ENCODE measurements at regions not wholly inside any gene's neighbourhood (a gene's known extent, or its start where the extent isn't known, plus 50 kb on each side); places are given as distances from the start of the nearest gene placed in this dataset.

- H3K4me3 ChIP-seq: no peak overlapping the region
- H3K27me3 Mint-ChIP-seq (ENCODE audit: insufficient read depth, low read depth, poor library complexity): peaks cover 13% of the 10 kb centered on the region
- no peak for ATAC-seq
These were observed 100.8 kb upstream of the SYT13 start for GRCh38 chr11:45386972-45387371.

More at GRCh38 chr11:45386972-45387371, 100.8 kb upstream of the SYT13 start:
- H3F3A ChIP-seq (replicated peaks; ENCODE audit: low read depth): no peaks in the 10 kb centered on the region
- no peaks in the 10 kb centered on the region for H3K4me1 ChIP-seq (ENCODE audit: insufficient read depth)
- no peaks in the 10 kb centered on the region for H3K36me3 Mint-ChIP-seq (ENCODE audit: low read depth)
- H2AFZ ChIP-seq: no peak overlapping the region
- no peaks in the 10 kb centered on the region for H3K79me2 ChIP-seq (replicated peaks; ENCODE audit: insufficient read depth)
- H3K27ac Mint-ChIP-seq: no peak overlapping the region
- no peak overlapping the region for H3K4me3 Mint-ChIP-seq
- peaks cover 11% of the 10 kb centered on the region for H3K4me1 Mint-ChIP-seq
- no peak for DNase-seq (ENCODE audit: low spot score)
- no peaks in the 10 kb centered on the region for H3K9me2 ChIP-seq (ENCODE audit: insufficient read depth)
- no peaks in the 10 kb centered on the region for H3K9me3 Mint-ChIP-seq
- H3K4me2 ChIP-seq: no peak overlapping the region
- TF ChIP-seq ETS1 (IDR thresholded peaks at IDR 0.05) (no peak), REST (IDR thresholded peaks at IDR 0.05; ENCODE audit: unreplicated experiment) (no peak), STAT1 (IDR thresholded peaks at IDR 0.05; ENCODE audit: unreplicated experiment) (no peak), EZH2 (IDR thresholded peaks at IDR 0.05; ENCODE audit: low read depth, unreplicated experiment) (no peak), EZH2phosphoT487 (IDR thresholded peaks at IDR 0.05; ENCODE audit: unreplicated experiment) (no peak), POLR2AphosphoS5 (IDR thresholded peaks at IDR 0.05; ENCODE audit: low read depth) (no peak), CTCF (conservative IDR thresholded peaks at IDR 0.05; ENCODE audit: low read depth in 2 of 2) (no peak), CREB1 (CRISPR knock-in tag; IDR thresholded peaks at IDR 0.05; ENCODE audit: low read depth) (no peak), NANOG (IDR thresholded peaks at IDR 0.05; ENCODE audit: borderline replicate concordance) (no peak), ZNF114 (CRISPR knock-in tag; IDR thresholded peaks at IDR 0.05) (no peak), ZNF331 (CRISPR knock-in tag; IDR thresholded peaks at IDR 0.05; ENCODE audit: low read depth) (no peak), JUNB (IDR thresholded peaks at IDR 0.05; ENCODE audit: unreplicated experiment) (no peak), ZNF462 (CRISPR knock-in tag; IDR thresholded peaks at IDR 0.05) (no peak)
- no peak overlapping the region for H3K27ac ChIP-seq (ENCODE audit: low read depth)
- H4K20me1 ChIP-seq (replicated peaks; ENCODE audit: insufficient read depth): no peaks in the 10 kb centered on the region
- no peaks in the 10 kb centered on the region for H3K27me3 ChIP-seq (ENCODE audit: insufficient read depth)
- H3K36me3 ChIP-seq (ENCODE audit: insufficient read depth): no peaks in the 10 kb centered on the region

Data from GM23338 (cell line).